Muscle of arm (tissue), 1 donor: ENCODE measurements at regions not wholly inside any gene's neighbourhood (a gene's known extent, or its start where the extent isn't known, plus 50 kb on each side); places are given as distances from the start of the nearest gene placed in this dataset.
"Not testable (repeated sequence)": the region's sequence is repeated elsewhere in the genome, so short reads cannot be mapped to it uniquely, and the experiment has no call there.

ENCODE experiments used
- DNase-seq: peaks from one replicate; pipeline ENCODE4 v3.0.0-alpha.2; 2013

- no peak for DNase-seq
Measured at GRCh38 chr13:99778500-99778899, 193.1 kb downstream of the ZIC5 start.

- no peak for DNase-seq
Measured at GRCh38 chr13:99777873-99778272, 193.7 kb downstream of the ZIC5 start.

GRCh38 chr13:99774644-99775043 is 196.9 kb downstream of the ZIC5 start:
- no peak for DNase-seq

- no peak for DNase-seq
Measured at GRCh38 chr13:99768986-99769385, 202.6 kb downstream of the ZIC5 start.

GRCh38 chr13:99766641-99767045 is 204.9 kb downstream of the ZIC5 start:
- no peak for DNase-seq

GRCh38 chr13:99765869-99766268 is 205.7 kb downstream of the ZIC5 start:
- no peak for DNase-seq

GRCh38 chr13:99760456-99760855 is 211.1 kb downstream of the ZIC5 start:
- no peak for DNase-seq

GRCh38 chr13:99759163-99759552 is 212.4 kb downstream of the ZIC5 start:
- DNase-seq = no peak

GRCh38 chr13:99758460-99759162 is 213.0 kb downstream of the ZIC5 start:
- DNase-seq = no peak

- DNase-seq = no peak
Measured at GRCh38 chr13:99757756-99758459, 213.7 kb downstream of the ZIC5 start.

GRCh38 chr13:99756281-99756680 is 215.3 kb downstream of the ZIC5 start:
- DNase-seq = no peak

- DNase-seq = not testable (repeated sequence)
Measured at GRCh38 chr13:99754750-99755149, 216.8 kb downstream of the ZIC5 start.

- no peak for DNase-seq
Measured at GRCh38 chr13:99752373-99752772, 219.2 kb downstream of the ZIC5 start.

- no peak for DNase-seq
Measured at GRCh38 chr13:99751517-99752199, 219.9 kb downstream of the ZIC5 start.

- DNase-seq = no peak
Measured at GRCh38 chr13:99750951-99751350, 220.6 kb downstream of the ZIC5 start.

GRCh38 chr13:99749271-99750019 is 222.1 kb downstream of the ZIC5 start:
- no peak for DNase-seq

GRCh38 chr13:99747403-99747710 is 224.2 kb downstream of the ZIC5 start:
- no peak for DNase-seq

GRCh38 chr13:99746637-99747402 is 224.7 kb downstream of the ZIC5 start:
- DNase-seq = no peak

GRCh38 chr13:99743094-99743493 is 228.5 kb downstream of the ZIC5 start:
- DNase-seq = no peak

- no peak for DNase-seq
Measured at GRCh38 chr13:99741960-99742359, 229.6 kb downstream of the ZIC5 start.

GRCh38 chr13:99740251-99740979 is 231.2 kb downstream of the ZIC5 start:
- no peak for DNase-seq
